Stimulated activated CD4-positive, alpha-beta T cell treated with anti-CD3 and anti-CD28 coated beads, Interleukin-4, amount 100 ng/mL, for 4 hours (primary cell): ENCODE measurements at regions not wholly inside any gene's neighbourhood (a gene's known extent, or its start where the extent isn't known, plus 50 kb on each side); places are given as distances from the start of the nearest gene placed in this dataset.
"Not testable (repeated sequence)": the region's sequence is repeated elsewhere in the genome, so short reads cannot be mapped to it uniquely, and the experiment has no call there.

Experiments used
- DNase-seq, 2 experiments: peaks; one replicate each; pipeline ENCODE4 v3.0.0-alpha.2; 2020

- DNase-seq = no peak
Measured at GRCh38 chr4:60822986-60823385, 377.1 kb upstream of the ADGRL3 start.

DNA sequence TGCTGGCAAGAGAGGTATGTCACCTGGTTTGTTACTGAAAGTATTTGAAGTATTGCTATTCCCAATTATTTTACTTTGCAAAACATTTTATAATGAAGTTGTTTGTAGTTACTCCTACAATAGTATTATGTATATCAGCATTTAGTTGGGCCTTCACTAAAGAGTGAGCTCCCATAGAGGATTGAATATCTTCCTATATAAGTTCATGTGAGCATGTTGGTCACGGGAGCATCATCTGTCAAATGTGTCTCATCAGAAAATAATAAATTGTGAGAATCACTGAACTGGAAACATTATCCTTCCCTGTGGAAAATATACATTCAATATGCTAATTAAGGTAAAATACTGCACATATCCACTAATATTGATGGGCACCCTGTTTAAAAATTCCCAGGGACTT, 360.1 kb upstream of the ADGRL3 start:
- DNase-seq = no peak

DNA sequence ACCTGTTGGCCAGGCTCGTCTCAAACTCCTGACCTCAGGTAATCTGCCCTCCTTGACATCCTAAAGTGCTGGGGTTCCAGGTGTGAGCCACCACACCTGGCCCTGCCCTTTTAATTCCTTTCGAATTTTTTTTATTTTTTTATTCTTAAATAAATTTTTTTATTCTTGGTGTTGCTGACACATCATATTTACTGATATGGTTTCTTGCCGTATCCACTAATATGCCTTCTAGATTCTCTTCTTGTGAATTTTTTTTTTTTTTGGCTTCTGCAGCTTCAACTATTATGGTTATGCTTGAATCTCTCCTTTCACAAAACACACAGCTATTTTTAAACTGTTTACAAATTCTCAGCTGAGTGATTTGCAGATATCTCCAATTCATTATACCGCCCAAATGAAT, 353.4 kb upstream of the ADGRL3 start:
- no peak for DNase-seq

GRCh38 chr4:60847614-60848013, 352.5 kb upstream of the ADGRL3 start:
- no peak for DNase-seq

DNA sequence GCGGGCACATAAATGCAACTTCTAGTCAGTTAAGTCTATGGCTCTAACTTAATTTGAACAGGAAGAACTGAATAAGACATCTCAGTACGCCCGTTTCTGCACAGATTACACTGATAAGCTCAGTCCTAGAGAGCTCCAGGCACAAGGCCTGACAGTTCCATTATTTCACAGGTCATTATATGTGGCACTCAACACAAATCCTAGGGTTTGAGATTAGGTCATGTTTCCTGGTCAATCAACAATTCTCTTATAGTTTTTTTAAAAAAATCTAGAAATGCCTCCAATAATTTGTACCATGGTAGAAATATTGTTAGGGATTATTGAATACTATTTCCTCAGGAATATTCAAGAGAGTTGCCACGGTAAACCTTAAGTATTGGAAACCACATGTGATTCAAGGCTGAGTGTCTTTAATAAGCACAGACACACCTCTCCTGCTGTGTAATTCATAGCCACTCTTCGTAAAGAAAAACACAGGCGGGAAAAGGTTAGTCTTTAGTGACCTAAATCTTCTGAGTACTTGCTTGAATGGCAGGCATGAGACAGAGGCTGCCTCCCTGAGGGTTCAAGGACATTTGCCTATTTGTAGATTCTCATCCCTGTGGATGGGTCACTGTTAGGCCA, 342.9 kb upstream of the ADGRL3 start:
- no peak for DNase-seq

GRCh38 chr4:60863442-60863841, 336.7 kb upstream of the ADGRL3 start:
- DNase-seq = no peak

GRCh38 chr4:60865273-60865672, 334.9 kb upstream of the ADGRL3 start:
- no peak for DNase-seq

GRCh38 chr4:60868232-60868960, 331.7 kb upstream of the ADGRL3 start:
- DNase-seq = no peak

DNA sequence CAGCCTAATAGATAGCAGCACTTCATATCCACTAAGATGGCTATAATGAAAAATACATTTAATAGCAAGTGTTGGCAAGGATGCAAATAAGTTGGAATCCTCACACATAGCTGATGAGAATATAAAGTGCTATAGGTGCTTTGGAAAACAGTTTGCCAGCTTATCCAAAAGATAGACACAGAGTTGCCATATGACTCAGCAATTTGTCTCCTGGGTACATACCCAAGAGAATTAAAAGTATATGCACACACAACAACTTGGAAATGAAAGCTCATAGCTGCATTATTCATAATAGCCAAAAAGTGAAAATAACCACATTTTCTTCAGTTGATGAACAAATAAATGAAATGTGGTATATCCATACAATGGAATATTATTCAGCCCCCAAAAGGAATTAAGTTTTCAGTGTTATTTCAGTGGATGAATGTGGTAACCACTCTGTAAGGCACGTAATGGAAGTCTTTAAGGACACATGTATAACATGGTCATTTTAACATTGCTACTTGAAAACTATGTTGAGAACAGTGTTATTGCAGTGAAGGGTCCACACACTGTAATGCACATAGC, 320.9 kb upstream of the ADGRL3 start:
- no peak for DNase-seq

DNA sequence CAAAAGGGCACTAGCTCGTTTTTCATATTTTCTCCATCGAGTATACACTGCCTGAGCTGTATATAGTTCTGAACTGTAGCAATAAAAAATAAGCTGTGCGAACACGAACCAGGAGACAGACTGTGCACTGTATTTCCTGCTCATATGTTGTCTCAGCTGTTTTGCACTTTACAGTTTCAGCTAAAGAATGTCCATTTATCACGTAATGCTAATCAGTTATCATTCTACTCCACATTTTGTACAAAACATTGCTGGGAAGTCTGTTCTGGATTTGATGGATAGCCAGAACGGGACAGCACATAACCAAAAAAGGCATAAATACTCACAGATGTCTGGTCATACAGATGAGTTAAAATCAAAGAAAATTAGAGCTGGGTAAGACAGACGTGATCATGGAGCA, 315.5 kb upstream of the ADGRL3 start:
- DNase-seq = no peak

- no peak for DNase-seq
Measured at GRCh38 chr4:60885011-60885410, 315.1 kb upstream of the ADGRL3 start.

GRCh38 chr4:60890743-60891142, 309.4 kb upstream of the ADGRL3 start:
- DNase-seq = no peak

DNA sequence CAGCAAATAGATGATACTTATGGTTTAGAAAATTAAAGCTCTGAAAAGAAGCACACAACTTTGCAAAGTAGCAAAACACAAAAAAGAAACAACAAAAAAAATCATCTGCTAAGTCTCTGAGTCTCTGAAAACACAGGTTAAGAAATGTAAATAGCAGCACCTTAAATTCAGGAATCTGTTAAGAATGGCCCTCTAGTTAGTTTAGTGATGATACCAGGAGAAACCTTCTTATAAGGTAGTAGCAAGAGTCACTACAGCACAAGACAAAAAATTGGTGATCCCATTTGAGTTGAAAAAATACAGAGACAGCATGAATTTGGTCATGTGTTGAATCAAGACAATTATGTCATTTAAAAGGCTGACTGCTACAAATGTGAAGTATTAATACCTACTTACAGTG, 308.2 kb upstream of the ADGRL3 start:
- DNase-seq = no peak

- DNase-seq = no peak
Measured at GRCh38 chr4:60897415-60897814, 302.7 kb upstream of the ADGRL3 start.

DNA sequence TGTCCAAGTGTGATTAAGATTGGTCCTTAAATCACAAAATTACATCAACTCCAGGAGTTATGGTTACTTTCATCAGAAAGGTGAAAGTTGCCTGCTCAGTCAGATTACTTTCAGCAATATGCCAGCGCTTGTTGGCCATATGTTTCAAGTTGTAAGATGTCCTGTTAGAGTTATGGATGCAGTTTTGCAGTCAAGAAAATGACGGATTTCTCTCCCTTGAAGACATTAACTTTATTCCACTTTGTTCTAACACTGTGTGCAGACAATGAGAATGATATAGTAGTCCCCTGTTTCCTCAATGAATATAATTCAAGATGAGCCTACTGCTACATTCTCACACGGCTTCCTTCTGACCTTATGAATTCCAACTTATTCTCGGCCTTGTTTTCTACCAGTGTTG, 295.0 kb upstream of the ADGRL3 start:
- DNase-seq = no peak

GRCh38 chr4:60911127-60911526, 289.0 kb upstream of the ADGRL3 start:
- no peak for DNase-seq

DNA sequence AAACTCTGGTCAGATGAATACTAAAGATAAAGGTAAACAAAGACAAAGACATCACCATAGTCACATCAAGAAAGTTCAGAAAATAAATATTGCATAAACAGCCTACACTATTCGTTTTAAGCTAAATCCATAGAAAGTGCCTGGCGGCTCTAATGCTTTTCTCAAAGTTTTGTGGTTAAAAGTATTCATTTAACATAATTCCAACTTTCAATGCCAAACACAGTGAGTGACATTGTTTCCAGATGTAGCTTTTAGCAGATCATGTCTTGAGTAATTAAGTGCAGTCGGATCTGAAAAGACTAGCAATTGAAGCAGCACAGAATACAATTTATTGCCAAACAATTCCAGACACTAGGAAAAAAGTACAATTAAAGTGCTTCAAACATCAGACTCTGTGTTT, 287.1 kb upstream of the ADGRL3 start:
- no peak for DNase-seq

- DNase-seq = no peak
Measured at GRCh38 chr4:60913671-60914070, 286.5 kb upstream of the ADGRL3 start.

DNA sequence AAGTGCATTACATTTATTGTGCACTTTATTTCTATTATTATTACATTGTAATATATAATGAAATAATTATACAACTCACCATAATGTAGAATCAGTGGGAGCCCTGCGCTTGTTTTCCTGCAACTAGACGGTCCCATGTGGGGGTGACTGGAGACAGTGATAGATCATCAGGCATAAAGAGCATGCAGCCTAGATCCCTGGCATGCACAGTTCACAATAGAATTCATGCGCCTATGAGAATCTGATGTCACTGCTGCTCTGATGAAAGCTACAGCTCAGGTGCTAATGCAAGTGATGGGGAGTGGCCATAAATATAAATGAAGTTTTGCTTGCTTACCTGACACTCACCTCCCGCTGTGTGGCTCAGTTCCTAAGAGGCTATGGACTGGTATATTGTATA, 278.4 kb upstream of the ADGRL3 start:
- not testable (repeated sequence) for DNase-seq

DNA sequence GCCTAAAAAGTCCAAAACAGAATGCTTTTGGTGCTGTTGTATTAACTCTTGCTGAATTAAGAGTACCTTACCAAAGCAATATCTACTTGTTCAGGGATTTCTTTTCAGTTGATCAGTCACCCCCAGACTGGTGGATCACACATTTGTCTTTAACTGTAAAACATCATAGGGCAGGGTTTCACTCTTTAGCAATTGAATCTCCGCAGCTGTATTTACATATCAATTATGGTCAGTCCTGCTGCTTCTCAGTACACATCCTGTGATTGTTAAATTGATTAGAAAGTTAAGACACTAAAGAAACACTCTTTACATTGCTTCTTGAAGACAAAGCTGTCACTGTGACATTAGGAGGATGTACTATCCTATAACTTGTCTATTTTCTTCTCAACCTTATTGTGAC, 277.1 kb upstream of the ADGRL3 start:
- DNase-seq = no peak

DNA sequence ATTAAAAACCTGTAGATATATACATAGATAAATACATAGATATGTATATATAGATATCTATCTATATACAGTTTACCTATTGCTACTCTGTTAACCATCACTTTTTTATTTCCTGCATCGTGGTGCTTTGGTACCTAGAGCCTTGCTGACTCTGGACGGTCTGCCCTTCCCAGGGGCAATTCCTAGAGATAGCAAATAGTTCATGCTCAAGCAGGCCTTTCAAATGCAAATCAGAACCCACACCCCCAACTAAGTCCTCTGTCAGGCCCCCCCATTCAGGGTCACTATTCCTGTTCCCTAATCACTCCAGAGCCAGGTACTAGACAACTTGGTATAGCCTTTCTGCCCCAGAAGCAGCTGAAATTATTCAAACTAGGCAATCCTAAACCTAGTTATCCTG, 273.5 kb upstream of the ADGRL3 start:
- DNase-seq = no peak

DNA sequence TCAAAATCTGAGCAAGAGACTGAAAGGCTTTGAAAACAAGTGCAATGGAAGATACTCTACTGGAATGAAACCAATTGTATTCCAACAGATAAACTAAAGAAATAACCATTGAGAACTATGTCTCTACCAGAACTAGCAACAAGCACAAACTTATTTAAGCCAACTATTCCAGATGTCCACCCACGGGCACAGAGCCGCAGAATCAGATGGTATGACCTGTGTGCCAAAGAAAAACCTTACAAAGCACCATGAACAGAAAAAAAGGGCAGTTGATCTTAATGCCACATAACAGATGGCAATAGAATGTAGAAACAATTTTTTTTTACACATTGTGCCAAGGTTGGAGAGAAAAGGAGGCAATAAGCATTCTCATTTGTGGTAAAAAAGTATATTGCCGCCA, 269.3 kb upstream of the ADGRL3 start:
- no peak for DNase-seq

GRCh38 chr4:60934566-60935295, 265.4 kb upstream of the ADGRL3 start:
- no peak for DNase-seq

DNA sequence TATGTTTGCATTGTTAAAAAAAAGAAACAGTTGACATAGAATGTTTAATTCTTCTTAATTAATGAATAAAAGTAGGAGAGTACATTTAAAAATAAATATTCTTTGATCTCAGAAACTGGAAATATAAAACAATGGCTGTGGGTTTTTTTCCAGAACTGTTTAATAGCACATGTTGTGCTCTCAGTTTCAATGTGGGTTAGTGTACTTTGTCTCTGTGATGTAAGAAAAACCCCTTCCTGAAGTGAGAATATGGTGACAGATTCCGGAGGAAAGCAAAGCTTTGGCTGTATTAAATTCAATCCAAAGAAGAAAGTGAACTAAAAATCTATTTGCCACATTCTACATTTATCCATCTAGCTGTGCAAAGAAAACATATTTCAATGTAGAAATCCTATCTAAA, 261.9 kb upstream of the ADGRL3 start:
- no peak for DNase-seq
